ENCODE measurements at regions not wholly inside any gene's neighbourhood (a gene's known extent, or its start where the extent isn't known, plus 50 kb on each side); places are given as distances from the start of the nearest gene placed in this dataset.

GRCh38 chr9:18229992-18230676 is 243.8 kb upstream of the ADAMTSL1 start:
- no peak for DNase-seq (ENCODE audit: low read depth in 2 of 2)

DNA sequence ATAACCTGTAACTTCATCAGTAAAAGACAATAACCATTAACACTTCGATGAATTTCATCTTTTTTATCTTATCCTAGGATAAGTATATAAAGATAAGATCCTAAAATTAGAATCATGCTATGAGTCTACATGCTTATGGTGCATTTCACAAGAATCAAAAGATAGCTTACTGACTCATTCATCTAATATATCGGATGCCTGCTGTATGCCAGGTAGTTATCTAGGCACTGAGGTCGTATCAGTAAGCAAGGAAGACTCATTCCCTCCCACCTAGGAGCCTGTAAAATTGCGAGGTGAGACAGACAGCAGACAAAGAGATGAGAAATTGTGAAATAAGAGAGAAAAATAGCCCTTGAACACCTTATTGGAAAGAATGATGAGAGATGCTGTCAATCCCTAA is 240.6 kb upstream of the ADAMTSL1 start:
- DNase-seq (ENCODE audit: low read depth in 2 of 2): no peak

GRCh38 chr9:18233776-18234445 is 240.0 kb upstream of the ADAMTSL1 start:
- no peak for DNase-seq (ENCODE audit: low read depth in 2 of 2)

DNA sequence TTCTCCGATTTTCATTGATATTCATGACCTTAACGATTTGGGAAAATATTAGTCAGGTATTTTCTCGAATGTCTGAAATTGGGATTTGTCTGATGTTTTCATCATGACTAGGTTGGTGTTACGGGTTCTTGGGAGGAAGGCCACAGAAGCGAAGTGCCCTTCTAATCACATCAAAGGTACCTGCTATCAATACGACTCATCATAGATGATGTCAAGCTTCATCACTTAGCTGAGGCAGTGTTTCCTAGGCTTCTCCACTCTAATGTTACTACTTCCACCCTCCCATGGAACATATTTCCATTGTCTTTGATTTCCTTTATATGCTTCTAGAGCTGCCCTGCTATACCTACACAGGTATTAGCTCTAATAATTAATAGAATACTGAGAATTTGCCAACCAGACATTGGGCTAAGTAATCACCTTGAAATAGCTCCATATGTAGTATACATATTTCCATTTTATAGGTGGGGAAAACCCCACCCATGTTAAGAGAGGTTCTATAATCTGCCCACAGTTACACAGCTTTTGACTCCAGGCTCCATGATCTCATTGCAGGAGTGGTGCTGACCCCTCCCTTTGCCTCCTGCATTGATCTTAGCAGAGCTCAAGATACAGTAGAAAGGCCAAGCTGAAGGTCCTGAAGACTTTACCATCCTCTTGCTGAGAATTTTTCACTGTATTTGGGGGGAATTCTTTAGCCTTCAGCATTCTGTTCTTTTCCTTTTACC is 238.6 kb upstream of the ADAMTSL1 start:
- no peak for DNase-seq (ENCODE audit: low read depth in 2 of 2)

GRCh38 chr9:18236336-18236735 is 237.6 kb upstream of the ADAMTSL1 start:
- no peak for DNase-seq (ENCODE audit: low read depth in 2 of 2)

DNA sequence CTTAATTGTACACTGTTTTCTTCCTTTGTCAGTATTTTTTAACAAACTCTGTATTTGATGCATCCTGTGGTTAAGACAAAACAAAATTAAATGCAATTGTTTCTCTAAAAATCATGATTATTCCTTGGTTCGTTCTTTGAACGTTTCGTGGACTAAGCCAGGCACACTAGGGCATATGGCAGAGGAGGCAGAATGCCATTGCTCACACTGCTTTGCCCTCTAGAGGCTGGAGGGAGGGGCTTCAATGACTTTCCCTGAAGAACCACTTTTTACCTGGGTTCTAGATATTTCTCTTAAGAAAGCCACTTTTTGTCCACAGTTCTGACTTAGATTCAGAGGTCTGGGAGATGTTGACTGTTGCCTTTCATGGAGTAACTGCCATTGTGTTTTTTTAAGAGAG is 236.2 kb upstream of the ADAMTSL1 start:
- no peak for DNase-seq (ENCODE audit: low read depth in 2 of 2)

GRCh38 chr9:18238254-18238653 is 235.7 kb upstream of the ADAMTSL1 start:
- DNase-seq (ENCODE audit: low read depth in 2 of 2): no peak

DNA sequence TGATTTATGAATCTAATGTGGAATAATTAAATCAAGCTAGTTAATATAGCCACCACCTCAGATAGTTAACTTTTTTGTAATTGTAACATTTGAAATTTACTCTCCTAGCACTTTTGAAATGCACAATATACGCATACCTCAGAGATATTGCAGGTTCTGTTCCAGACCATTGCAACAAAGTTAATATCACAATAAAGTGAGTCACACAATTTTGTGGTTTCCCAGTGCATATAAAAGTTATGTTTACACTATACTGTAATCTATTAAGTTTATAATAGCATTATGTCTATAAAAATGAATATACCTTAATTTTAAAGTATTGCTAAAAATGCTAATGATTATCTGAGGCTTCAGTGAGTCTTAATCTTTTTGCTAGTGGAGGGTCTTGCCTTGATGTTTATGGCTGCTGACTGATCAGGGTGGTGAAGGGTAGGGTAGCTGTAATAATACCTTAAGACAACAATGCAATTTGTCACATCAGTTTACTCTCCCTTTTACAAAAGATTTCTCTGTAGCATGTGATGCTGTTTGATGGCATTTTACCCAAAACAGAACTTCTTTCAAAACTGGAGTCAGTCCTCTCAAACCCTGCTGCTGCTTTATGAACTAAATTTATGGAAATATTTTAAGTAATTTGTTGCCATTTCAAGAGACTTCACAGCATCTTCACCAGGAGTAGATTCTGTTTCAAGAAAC is 235.1 kb upstream of the ADAMTSL1 start:
- no peak for DNase-seq (ENCODE audit: low read depth in 2 of 2)

- no peak for DNase-seq (ENCODE audit: low read depth in 2 of 2)
Measured at GRCh38 chr9:18240213-18240612, 233.7 kb upstream of the ADAMTSL1 start.

GRCh38 chr9:18245911-18246310 is 228.0 kb upstream of the ADAMTSL1 start:
- DNase-seq (ENCODE audit: low read depth in 2 of 2): no peak

- DNase-seq (ENCODE audit: low read depth in 2 of 2): no peak
Measured at GRCh38 chr9:18250053-18250452, 223.9 kb upstream of the ADAMTSL1 start.

- DNase-seq (ENCODE audit: low read depth in 2 of 2): no peak
Measured at GRCh38 chr9:18253950-18254349, 220.0 kb upstream of the ADAMTSL1 start.

GRCh38 chr9:18255158-18255629 is 218.8 kb upstream of the ADAMTSL1 start:
- peak; percentile 42 to 78 for DNase-seq (ENCODE audit: low read depth in 2 of 2)

GRCh38 chr9:18255747-18256146 is 218.2 kb upstream of the ADAMTSL1 start:
- no peak for DNase-seq (ENCODE audit: low read depth in 2 of 2)

GRCh38 chr9:18256568-18256967 is 217.4 kb upstream of the ADAMTSL1 start:
- no peak for DNase-seq (ENCODE audit: low read depth in 2 of 2)

- no peak for DNase-seq (ENCODE audit: low read depth in 2 of 2)
Measured at GRCh38 chr9:18260521-18260920, 213.4 kb upstream of the ADAMTSL1 start.

GRCh38 chr9:18261181-18261580 is 212.8 kb upstream of the ADAMTSL1 start:
- no peak for DNase-seq (ENCODE audit: low read depth in 2 of 2)

DNA sequence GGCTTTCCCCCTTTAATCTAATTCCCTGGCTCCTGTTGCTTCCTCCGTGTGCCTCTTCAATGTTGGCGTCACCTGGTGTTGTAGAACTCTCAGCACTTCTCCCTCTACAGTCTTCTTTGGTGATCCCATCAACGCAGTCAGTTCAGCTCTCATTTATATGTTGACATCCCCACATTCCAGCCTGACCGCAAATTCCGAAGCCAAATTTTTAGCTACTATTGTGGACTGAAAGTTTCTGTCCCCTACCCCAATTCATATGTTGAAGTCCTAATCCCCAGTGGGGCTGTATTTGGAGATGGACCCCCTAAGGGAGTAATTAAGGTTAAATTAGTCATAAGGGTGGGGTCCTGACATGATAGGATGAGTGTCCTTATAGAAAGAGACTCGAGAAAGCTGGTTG is 210.6 kb upstream of the ADAMTSL1 start:
- no peak for DNase-seq (ENCODE audit: low read depth in 2 of 2)

DNA sequence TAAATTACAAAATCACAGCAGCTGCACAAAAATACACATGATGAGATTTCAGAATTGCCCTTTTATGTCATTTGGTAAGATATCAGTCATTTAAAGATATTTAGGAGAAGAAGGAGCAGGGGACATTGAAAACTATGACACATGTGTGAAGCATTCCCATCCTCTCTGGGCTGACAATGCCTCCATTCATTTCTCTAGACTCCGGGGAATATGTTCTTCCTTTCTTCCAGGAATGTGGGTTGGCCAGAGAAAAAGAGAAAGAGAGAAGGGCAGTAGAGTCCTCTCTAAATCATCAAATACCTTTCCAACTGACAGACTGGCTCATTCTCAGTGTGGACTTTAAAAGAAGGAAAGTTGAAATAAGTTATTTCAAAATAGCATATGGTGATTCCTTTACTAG is 205.6 kb upstream of the ADAMTSL1 start:
- no peak for DNase-seq (ENCODE audit: low read depth in 2 of 2)

DNA sequence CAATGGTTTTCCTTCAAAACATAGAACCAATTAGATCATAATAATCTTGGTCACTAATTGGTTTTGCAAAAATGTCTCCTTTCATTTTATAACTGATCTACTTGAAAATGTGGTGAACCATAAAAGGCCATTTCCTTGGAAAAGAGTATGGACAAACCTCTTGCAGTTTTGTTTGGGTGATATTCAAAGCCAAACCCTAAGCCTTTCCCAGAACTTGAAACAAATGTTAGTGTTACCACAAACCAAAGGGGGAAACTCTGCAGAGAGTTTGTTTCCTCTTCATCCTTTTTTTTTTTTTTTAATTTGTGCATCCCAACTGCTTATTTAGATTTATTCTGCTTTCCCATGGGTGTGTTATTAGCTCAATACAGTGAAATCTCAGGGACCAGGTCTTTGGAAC is 204.4 kb upstream of the ADAMTSL1 start:
- no peak for DNase-seq (ENCODE audit: low read depth in 2 of 2)

- DNase-seq (ENCODE audit: low read depth in 2 of 2): no peak
Measured at GRCh38 chr9:18274693-18275092, 199.3 kb upstream of the ADAMTSL1 start.

GRCh38 chr9:18275313-18275990 is 198.5 kb upstream of the ADAMTSL1 start:
- no peak for DNase-seq (ENCODE audit: low read depth in 2 of 2)

All from stimulated activated CD4-positive, alpha-beta T cell treated with anti-CD3 and anti-CD28 coated beads, Interleukin-4, amount 100 ng/mL, for 48 hours (primary cell).